Adrenal gland (tissue), 5 donors: ENCODE measurements at regions not wholly inside any gene's neighbourhood (a gene's known extent, or its start where the extent isn't known, plus 50 kb on each side); places are given as distances from the start of the nearest gene placed in this dataset.

Experiments used
- CTCF ChIP-seq, 6 experiments: fragments of 450-650 bp in 4 of 6; fragments of 200-600 bp in 2 of 6; sonication (generic) in 1 of 6; IDR thresholded peaks; 1 replicate in 5 of 6; 2 replicates in 1 of 6; pipeline versions ENCODE4 v1.5.1 to v1.8.0; 2016 to 2021; ENCODE audit warnings: antibody characterized with exemption in 6 of 6, mild to moderate bottlenecking in 2 of 6, moderate library complexity in 1 of 6
- POLR2A ChIP-seq, 2 donors: fragments of 450-650 bp; IDR thresholded peaks; one replicate each; pipeline ENCODE4 v1.6.1; 2017; ENCODE audit warnings: antibody characterized with exemption in 2 of 2, mild to moderate bottlenecking in 2 of 2, moderate library complexity in 1 of 2
- donor health status: DM: no; HTN: no; CAD: no.

- TF ChIP-seq CTCF (IDR thresholded peaks at IDR 0.05) (no peak), POLR2A (IDR thresholded peaks at IDR 0.05) (no peak)
These were observed 1453.3 kb upstream of the TENM3 start for GRCh38 chr4:180789929-180790328.
